Neural crest cell (in vitro differentiated cells): ENCODE measurements at regions not wholly inside any gene's neighbourhood (a gene's known extent, or its start where the extent isn't known, plus 50 kb on each side); places are given as distances from the start of the nearest gene placed in this dataset.
A peak's percentile ranks its signal among the peaks of the same experiment; 100 is the strongest.

Experiments
- DNase-seq: peaks from one replicate; pipeline ENCODE4 v3.0.0; 2021; ENCODE audit warnings: low read depth, mixed read lengths, low spot score
- H3K27ac Mint-ChIP-seq: one replicate; pipeline ENCODE4 v1.8.0; 2021; ENCODE audit warnings: mild to moderate bottlenecking, mixed read lengths; ENCODE audit not compliant: unreplicated experiment
- H3K27me3 Mint-ChIP-seq: 2 replicates; pipeline ENCODE4 v1.8.0; 2021; ENCODE audit warnings: low read depth, mild to moderate bottlenecking, mixed read lengths
- H3K36me3 Mint-ChIP-seq: 2 replicates; pipeline ENCODE4 v1.8.0; 2021; ENCODE audit warnings: low read depth, mild to moderate bottlenecking, mixed read lengths
- H3K4me1 Mint-ChIP-seq: 2 replicates; pipeline ENCODE4 v1.8.0; 2021; ENCODE audit warnings: mixed read lengths
- H3K4me3 Mint-ChIP-seq: one replicate; pipeline ENCODE4 v1.8.0; 2021; ENCODE audit warnings: mild to moderate bottlenecking, mixed read lengths
- H3K9me3 Mint-ChIP-seq: 2 replicates; pipeline ENCODE4 v1.8.0; 2021; ENCODE audit warnings: mixed read lengths
- CTCF ChIP-seq: fragments of 200-600 bp; sonication (generic); conservative IDR thresholded peaks from 2 replicates; pipeline ENCODE4 v1.5.0; 2021; ENCODE audit warnings: antibody characterized with exemption, mild to moderate bottlenecking

- no peaks in the 10 kb centered on the region for H3K27me3 Mint-ChIP-seq
- no peak overlapping the region for H3K27ac Mint-ChIP-seq
- no peaks in the 10 kb centered on the region for H3K4me1 Mint-ChIP-seq
- peaks cover 5% of the 10 kb centered on the region for H3K9me3 Mint-ChIP-seq
- no peak for TF ChIP-seq CTCF
- no peak for DNase-seq
- H3K4me3 Mint-ChIP-seq: no peak overlapping the region
- peaks cover 3% of the 10 kb centered on the region for H3K36me3 Mint-ChIP-seq
These were observed 356.4 kb downstream of the ANKRD7 start for GRCh38 chr7:118580743-118581382.

- TF ChIP-seq CTCF: no peak
- Mint-ChIP-seq H3K4me3 (no peak overlapping the region), H3K36me3 (peaks cover 9% of the 10 kb centered on the region), H3K4me1 (no peaks in the 10 kb centered on the region), H3K27me3 (no peaks in the 10 kb centered on the region), H3K9me3 (peaks cover 14% of the 10 kb centered on the region), H3K27ac (no peak overlapping the region)
- DNase-seq: no peak
These were observed 359.1 kb downstream of the ANKRD7 start for GRCh38 chr7:118583641-118584040.

- DNase-seq: no peak
These were observed 361.7 kb downstream of the ANKRD7 start for GRCh38 chr7:118586248-118586647.

GRCh38 chr7:118590107-118590506 lies 365.6 kb downstream of the ANKRD7 start:
- no peak for DNase-seq
- Mint-ChIP-seq H3K4me1 (no peaks in the 10 kb centered on the region), H3K4me3 (no peak overlapping the region), H3K27me3 (no peaks in the 10 kb centered on the region), H3K36me3 (peaks cover 7% of the 10 kb centered on the region), H3K27ac (no peak overlapping the region), H3K9me3 (peaks cover 23% of the 10 kb centered on the region)
- TF ChIP-seq CTCF: peak; percentile 53

More at GRCh38 chr7:118586248-118586647, 361.7 kb downstream of the ANKRD7 start:
- Mint-ChIP-seq H3K4me3 (no peak overlapping the region), H3K4me1 (no peaks in the 10 kb centered on the region), H3K27me3 (no peaks in the 10 kb centered on the region), H3K36me3 (peaks cover 9% of the 10 kb centered on the region), H3K9me3 (peaks cover 22% of the 10 kb centered on the region), H3K27ac (no peak overlapping the region)
- TF ChIP-seq CTCF: no peak

- no peak overlapping the region for H3K4me3 Mint-ChIP-seq
- no peaks in the 10 kb centered on the region for H3K36me3 Mint-ChIP-seq
- no peaks in the 10 kb centered on the region for H3K9me3 Mint-ChIP-seq
- DNase-seq: no peak
- no peaks in the 10 kb centered on the region for H3K4me1 Mint-ChIP-seq
- no peak for TF ChIP-seq CTCF
- H3K27me3 Mint-ChIP-seq: no peaks in the 10 kb centered on the region
- no peak overlapping the region for H3K27ac Mint-ChIP-seq
These were observed 377.6 kb downstream of the ANKRD7 start for GRCh38 chr7:118602090-118602489.
